RPMI7951 (cell line): ENCODE measurements at regions not wholly inside any gene's neighbourhood (a gene's known extent, or its start where the extent isn't known, plus 50 kb on each side); places are given as distances from the start of the nearest gene placed in this dataset.

Experiments
- DNase-seq: peaks from one replicate; pipeline ENCODE4 v3.0.0-alpha.2; 2012; ENCODE audit warnings: low read depth

DNA sequence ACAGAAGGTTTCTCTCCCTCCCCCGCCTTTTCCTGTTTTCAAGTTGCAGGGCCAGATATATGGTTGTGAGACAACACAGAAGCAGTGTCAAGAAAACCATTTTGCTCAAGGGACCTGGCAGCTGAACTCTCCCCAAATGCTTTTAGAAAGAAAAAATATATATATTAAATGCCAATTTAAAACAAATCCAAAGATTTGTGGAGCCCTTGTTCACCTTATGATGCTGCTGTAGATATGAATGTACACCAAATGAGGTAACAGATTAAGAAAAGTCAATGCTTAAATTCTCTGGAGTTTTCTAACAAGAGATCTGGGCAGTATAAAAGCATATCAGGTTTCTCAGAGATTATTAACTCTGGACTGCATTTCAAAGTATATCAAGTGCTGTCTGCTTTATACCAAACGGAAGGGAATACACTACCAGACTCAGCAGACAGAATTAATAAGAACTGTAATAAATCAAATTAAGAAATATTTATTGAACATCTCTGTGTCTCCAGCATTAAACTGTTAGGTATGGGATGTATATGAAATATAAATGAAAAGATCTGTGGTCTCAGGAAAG lies 357.5 kb downstream of the HDGFL1 start:
- no peak for DNase-seq

DNA sequence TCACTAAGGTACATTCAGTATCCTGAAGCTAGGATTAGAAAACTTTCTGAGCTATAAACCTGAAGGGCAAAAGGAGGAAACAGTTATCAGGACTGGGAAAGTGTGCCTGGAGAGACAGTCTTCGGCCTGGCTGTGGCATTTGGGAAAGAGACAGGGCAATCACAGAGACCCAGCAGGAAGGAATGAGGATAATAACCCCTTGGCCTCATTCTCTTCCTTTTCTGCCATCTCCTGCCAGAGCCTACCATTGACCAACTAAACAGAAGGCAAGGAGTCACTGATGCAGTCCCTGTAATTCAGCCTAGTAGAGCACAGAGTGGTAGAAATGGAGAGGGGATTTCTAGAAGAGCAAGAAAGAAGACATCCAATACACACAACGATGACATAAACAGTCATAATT lies 359.4 kb downstream of the HDGFL1 start:
- DNase-seq, result no peak

- no peak for DNase-seq
These were observed 360.1 kb downstream of the HDGFL1 start for GRCh38 chr6:22929311-22929985.

DNA sequence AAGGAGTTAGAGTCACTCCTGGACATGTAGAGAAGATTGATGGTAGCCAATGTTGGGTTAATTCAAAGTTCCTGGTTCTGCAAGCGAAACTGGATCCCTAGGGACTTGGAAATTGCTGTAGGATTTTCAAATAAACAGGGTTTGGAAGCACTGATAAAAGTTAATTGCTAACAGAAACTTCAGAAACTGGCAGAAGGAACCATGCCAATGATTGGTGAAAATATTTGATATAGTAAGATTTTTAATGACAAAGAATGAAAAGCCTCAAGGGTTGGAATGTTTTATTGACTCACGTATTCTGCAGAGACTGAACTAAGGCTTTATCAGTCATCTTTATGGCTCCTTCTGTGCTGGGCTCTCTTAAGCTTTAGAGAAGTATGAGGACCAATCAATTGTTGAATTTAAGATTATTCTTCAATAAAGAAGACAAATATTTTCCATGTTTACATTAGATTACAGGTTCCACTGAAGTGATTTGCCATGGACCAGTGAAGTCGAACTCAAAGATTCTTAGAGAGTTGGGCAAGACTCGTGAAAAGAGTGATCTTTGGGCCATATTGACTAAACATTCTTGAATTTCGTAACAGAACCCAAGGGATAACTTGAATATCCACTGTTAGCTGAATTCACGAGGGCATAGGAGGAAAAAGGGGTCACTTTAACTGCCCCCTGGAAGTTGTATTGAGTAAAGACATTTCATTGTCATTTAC lies 371.4 kb downstream of the HDGFL1 start:
- no peak for DNase-seq

DNA sequence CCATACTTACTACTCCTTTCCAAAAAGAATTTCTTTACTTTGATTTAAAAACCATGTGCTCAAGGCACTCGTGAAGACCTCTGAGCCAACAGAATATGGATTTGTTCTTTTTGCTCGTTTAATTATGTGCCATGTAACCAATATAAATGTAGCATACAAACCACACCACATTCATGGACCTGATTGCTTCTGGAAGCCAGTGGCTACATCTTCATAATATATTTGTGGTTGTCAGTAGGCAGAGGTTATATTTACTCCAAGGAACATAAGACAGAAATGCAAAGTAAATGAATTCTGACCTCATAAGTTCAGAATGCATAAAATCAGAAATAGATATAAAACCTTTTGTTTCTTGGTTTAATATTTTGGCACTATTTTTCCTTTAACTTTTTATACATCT lies 373.0 kb downstream of the HDGFL1 start:
- DNase-seq, result no peak

GRCh38 chr6:22943327-22943726 lies 374.0 kb downstream of the HDGFL1 start:
- DNase-seq, result no peak

GRCh38 chr6:22949967-22950366 lies 380.6 kb downstream of the HDGFL1 start:
- DNase-seq, result no peak

- peak; percentile 32 for DNase-seq
These were observed 382.7 kb downstream of the HDGFL1 start for GRCh38 chr6:22952097-22952496.

GRCh38 chr6:22954749-22955385 lies 385.5 kb downstream of the HDGFL1 start:
- no peak for DNase-seq

DNA sequence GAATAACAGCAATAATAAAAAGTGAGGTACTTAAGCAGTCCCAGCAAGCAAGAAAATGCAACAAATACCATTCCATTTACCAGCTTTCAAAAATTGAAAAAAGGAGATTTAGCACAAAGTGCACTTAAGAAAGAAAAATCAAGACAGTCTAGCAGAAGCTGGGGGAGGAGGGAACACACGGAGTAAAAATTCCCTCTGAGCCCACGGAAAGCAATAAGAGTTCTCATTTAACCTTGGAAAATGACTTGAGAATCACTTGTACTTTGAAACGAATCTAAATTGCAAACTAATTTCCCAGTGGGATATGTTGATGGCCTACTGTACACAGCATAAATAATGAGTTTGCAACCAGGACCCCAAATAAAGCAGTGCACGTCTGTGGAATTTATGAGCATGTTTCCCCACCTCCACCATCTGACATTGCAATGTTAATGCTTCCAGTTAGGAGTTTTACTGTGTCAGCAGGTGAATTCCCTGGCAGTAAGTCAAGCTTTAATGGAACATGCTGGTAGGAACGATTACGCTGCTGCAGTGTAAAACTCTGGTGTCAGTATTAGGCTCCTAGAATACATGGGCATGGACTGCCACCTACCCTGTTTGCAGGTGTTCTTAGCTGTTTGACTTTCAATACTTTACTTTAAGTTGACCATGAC lies 386.8 kb downstream of the HDGFL1 start:
- DNase-seq, result no peak

GRCh38 chr6:22958677-22959076 lies 389.3 kb downstream of the HDGFL1 start:
- no peak for DNase-seq

- DNase-seq, result no peak
These were observed 390.2 kb downstream of the HDGFL1 start for GRCh38 chr6:22959571-22959970.

DNA sequence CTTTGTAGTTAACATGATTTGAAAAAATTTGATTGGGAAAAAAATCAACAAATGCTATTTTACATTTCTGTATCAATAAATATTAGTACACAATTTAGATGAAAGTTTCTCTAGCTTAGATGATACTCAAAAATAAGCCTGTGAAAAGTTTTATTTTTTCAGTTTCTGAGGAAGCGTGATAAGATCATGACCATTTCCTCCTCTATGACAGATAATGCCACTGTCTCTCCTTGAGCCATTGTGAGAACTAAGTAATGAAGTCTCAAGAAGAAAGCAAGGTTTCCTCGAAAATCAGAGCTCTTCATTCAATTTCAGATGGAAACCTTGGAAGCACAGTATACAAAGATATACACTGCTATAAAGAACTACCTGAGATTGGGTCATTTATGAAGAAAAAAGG lies 395.0 kb downstream of the HDGFL1 start:
- DNase-seq, result no peak

DNA sequence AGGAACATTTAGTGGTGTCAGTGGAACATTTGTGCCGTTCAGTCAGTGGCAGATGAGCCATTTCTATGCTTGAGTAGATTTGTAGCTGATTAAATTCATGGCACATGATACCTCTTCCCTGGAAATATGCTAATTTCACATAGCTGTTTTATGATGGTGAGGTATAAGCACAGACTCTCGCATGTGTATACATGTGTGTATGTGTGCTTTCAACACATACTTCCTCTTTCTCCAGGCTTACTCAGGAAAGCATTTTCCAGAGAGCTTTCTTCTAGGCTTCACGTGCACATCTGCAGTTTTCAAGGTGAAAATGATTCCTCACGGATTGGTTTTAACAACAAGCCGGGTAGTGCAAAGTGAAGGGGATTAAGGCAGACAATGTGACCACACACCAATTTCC lies 396.5 kb downstream of the HDGFL1 start:
- no peak for DNase-seq

- no peak for DNase-seq
These were observed 397.5 kb downstream of the HDGFL1 start for GRCh38 chr6:22966691-22967422.

DNA sequence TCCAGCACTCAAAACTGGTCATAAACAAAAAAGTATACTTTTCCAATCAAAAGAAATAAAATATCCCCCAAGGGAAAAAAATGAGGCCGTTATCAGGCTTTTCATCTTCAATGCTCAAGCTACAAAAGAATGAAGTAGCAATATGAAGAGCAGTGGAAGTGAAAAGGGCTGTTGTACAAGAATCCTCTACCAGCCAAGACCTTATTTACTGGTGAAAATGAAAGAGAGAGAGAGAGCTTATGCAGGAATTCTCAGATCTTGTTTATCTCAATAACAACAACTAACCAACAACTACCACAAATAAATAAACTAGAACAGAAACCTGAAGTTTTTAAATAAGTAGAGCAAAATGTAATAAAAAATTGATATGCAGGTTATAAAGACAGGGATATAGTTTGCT lies 400.6 kb downstream of the HDGFL1 start:
- DNase-seq, result no peak

DNA sequence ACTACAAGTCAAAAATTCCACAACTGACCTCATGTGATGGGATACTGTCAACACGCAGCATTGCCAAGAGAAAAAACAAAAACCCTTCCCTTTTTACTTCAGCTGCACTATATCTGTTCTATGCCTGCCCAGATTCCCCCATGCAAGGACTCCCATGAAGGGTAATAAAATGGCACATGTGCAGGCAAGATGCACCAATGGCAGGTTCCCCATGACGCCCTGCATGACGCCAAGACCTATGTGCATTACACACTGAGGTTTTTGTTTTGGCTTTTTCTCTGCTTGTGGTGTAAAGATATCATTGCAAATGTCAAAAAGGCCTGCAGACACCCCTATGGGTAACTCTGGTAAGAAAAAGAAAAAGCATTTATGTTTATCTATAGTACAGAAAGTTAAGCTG lies 403.4 kb downstream of the HDGFL1 start:
- DNase-seq, result no peak

DNA sequence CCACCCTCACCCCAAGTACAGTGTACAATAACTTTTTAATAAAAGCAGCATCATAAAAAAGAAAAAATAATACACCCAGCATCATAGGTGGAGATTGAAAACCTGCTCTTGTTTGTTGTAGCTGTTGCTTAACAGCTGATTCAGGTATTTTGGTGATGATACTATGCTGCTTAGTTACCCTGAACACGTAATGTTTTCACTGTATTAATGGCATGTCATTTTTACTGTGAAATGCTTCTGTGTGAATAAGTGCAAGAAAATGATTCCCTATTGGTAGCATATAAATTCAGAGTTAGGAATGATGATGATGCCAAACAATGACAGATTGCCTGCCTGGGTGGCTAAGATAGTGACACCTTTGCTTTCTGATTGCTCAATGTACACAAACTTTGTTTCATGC lies 405.7 kb downstream of the HDGFL1 start:
- no peak for DNase-seq

GRCh38 chr6:22980446-22980845 lies 411.1 kb downstream of the HDGFL1 start:
- peak; percentile 36 for DNase-seq

DNA sequence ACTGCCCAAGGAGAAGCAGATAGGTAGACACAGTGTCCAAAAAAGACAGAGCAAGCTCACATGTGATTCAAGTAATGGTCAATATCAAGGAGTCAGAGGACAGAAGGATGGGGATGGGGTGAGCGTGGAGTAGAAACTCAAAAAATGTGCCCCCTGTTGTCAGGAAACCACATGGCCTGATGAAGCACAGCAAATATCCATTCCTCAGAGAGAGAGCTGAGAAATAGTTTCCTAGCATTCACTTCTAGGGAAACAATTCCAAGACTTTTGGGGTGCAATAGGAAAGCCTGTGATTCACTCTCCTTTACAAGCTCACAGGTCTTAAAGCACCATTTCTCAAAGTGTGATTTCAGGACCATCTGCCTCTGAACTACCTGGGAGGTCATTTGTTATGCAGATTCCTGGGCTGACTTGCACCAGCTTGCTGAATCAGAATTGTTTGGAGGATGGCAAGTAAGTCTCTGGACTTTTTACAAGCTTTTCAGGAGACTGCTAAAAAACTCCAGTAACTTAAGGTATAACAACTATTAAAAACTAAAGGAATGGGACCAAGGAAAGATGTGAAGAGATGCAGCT lies 432.8 kb downstream of the HDGFL1 start:
- DNase-seq, result no peak
